ENCODE measurements at regions not wholly inside any gene's neighbourhood (a gene's known extent, or its start where the extent isn't known, plus 50 kb on each side); places are given as distances from the start of the nearest gene placed in this dataset.

GRCh38 chr6:151699719-151700118 is 107.8 kb upstream of the ESR1 start:
- no peak for TF ChIP-seq CTCF (conservative IDR thresholded peaks at IDR 0.05; ENCODE audit: low read depth, low read length)
- no peak for TF ChIP-seq POLR2A (IDR thresholded peaks at IDR 0.05; ENCODE audit: low read depth, low read length)
- no peak for TF ChIP-seq MXI1 (IDR thresholded peaks at IDR 0.05; ENCODE audit: borderline replicate concordance, low read depth, low read length)
- TF ChIP-seq BHLHE40 (IDR thresholded peaks at IDR 0.05; ENCODE audit: low read depth, low read length) = no peak
- TF ChIP-seq FOS (IDR thresholded peaks at IDR 0.05; ENCODE audit: low read depth, low read length) = no peak
- TF ChIP-seq ELK1 (IDR thresholded peaks at IDR 0.05; ENCODE audit: borderline replicate concordance, low read depth, low read length) = no peak
- no peak for TF ChIP-seq SMC3 (IDR thresholded peaks at IDR 0.05; ENCODE audit: low read depth, low read length)
- no peak for TF ChIP-seq RCOR1 (IDR thresholded peaks at IDR 0.05; ENCODE audit: insufficient replicate concordance, low read length)
- TF ChIP-seq RAD21 (IDR thresholded peaks at IDR 0.05; ENCODE audit: low read length) = no peak
- TF ChIP-seq USF2 (IDR thresholded peaks at IDR 0.05; ENCODE audit: low read depth, low read length) = no peak
- no peak for TF ChIP-seq RFX5 (IDR thresholded peaks at IDR 0.05; ENCODE audit: low read depth, low read length)
- TF ChIP-seq NFE2L2 (IDR thresholded peaks at IDR 0.05; ENCODE audit: low read depth, low read length) = no peak
